H1 (cell line): ENCODE measurements at regions not wholly inside any gene's neighbourhood (a gene's known extent, or its start where the extent isn't known, plus 50 kb on each side); places are given as distances from the start of the nearest gene placed in this dataset.

Experiments used
- CTCF ChIA-PET: fragments of 300-600 bp; sonication (Branson Sonifier 250); formaldehyde crosslinking; loops from one replicate; lab custom pipeline; 2021; ENCODE audit not compliant: partially characterized antibody; lab: Charles Lee
- POLR2A ChIA-PET: fragments of 300-600 bp; sonication (Branson Sonifier 250); formaldehyde crosslinking; loops from one replicate; lab custom pipeline; 2021; ENCODE audit warnings: inconsistent platforms; ENCODE audit not compliant: partially characterized antibody; lab: Charles Lee
- DNase-seq, 2 experiments: peaks; one replicate each; pipeline versions ENCODE4 v3.0.0 to v3.0.0-alpha.2; 2010 to 2022; ENCODE audit warnings: low spot score in 2 of 2, low read depth in 1 of 2, mixed read lengths in 1 of 2
- FAIRE-seq: peaks from 2 replicates; lab custom pipeline; 2011; peaks lifted over from hg19 to GRCh38; lab: Jason Lieb, UNC
- H2AFZ ChIP-seq: 2 replicates; pipeline ENCODE4 v1.8.1; 2012; ENCODE audit warnings: low read length, inconsistent platforms
- H2AK5ac ChIP-seq: 2 replicates; pipeline ENCODE4 v1.6.1; 2013; ENCODE audit warnings: low read depth, low read length
- H2BK120ac ChIP-seq: replicated peaks from 2 replicates; pipeline ENCODE3; 2013; ENCODE audit warnings: low read depth, low read length, inconsistent platforms
- H2BK12ac ChIP-seq: 2 replicates; pipeline ENCODE4 v1.6.1; 2013; ENCODE audit warnings: low read depth, low read length
- H2BK15ac ChIP-seq: 2 replicates; pipeline ENCODE4 v1.6.1; 2013; ENCODE audit warnings: low read length
- H2BK20ac ChIP-seq: 2 replicates; pipeline ENCODE4 v1.6.1; 2013; ENCODE audit warnings: low read length
- H2BK5ac ChIP-seq: 2 replicates; pipeline ENCODE4 v1.6.1; 2013; ENCODE audit warnings: low read depth, low read length
- H3K14ac ChIP-seq: 2 replicates; pipeline ENCODE4 v1.6.1; 2013; ENCODE audit warnings: inconsistent platforms; ENCODE audit not compliant: insufficient read length
- H3K18ac ChIP-seq: 2 replicates; pipeline ENCODE4 v1.6.1; 2013; ENCODE audit warnings: low read length; ENCODE audit errors: extremely low read depth
- H3K23ac ChIP-seq: 2 replicates; pipeline ENCODE4 v1.6.1; 2013; ENCODE audit warnings: inconsistent platforms; ENCODE audit not compliant: insufficient read length
- H3K23me2 ChIP-seq: 2 replicates; pipeline ENCODE4 v1.6.1; 2013; ENCODE audit warnings: low read depth, low read length
- H3K27ac ChIP-seq: 2 replicates; pipeline ENCODE4 v1.6.1; 2011; ENCODE audit warnings: low read depth, low read length, inconsistent platforms
- H3K27me3 ChIP-seq, 4 experiments: replicated peaks in 1 of 4; 1 replicate in 1 of 4; 2 replicates in 3 of 4; pipeline versions ENCODE4 v1.6.1 to v1.8.1; 2011 to 2013; ENCODE audit warnings: low read length in 3 of 4, mild to moderate bottlenecking in 3 of 4, inconsistent platforms in 2 of 4, mixed read lengths in 2 of 4, moderate library complexity in 1 of 4; ENCODE audit not compliant: control insufficient read depth in 3 of 4, insufficient read depth in 3 of 4; ENCODE audit errors: extremely low read depth in 1 of 4
- H3K36me3 ChIP-seq, 4 experiments: 2 replicates each; pipeline versions ENCODE4 v1.6.1 to v1.8.1; 2011 to 2013; ENCODE audit warnings: mild to moderate bottlenecking in 4 of 4, low read length in 3 of 4, moderate library complexity in 2 of 4, control low read depth in 1 of 4, inconsistent platforms in 1 of 4; ENCODE audit not compliant: insufficient read depth in 4 of 4, control insufficient read depth in 2 of 4
- H3K4ac ChIP-seq: replicated peaks from 2 replicates; pipeline ENCODE3; 2013; ENCODE audit warnings: low read length, low read depth, mixed read lengths, inconsistent platforms; ENCODE audit not compliant: insufficient read length
- H3K4me1 ChIP-seq, 4 experiments: replicated peaks in 1 of 4; 1 replicate in 1 of 4; 2 replicates in 3 of 4; pipeline versions ENCODE4 v1.6.1 to v1.8.1; 2011 to 2013; ENCODE audit warnings: low read length in 3 of 4, inconsistent platforms in 2 of 4, mixed read lengths in 1 of 4; ENCODE audit not compliant: insufficient read depth in 4 of 4, control insufficient read depth in 3 of 4
- H3K4me2 ChIP-seq, 2 experiments: 2 replicates each; pipeline versions ENCODE4 v1.6.1 to v1.8.1; 2011 to 2013; ENCODE audit warnings: low read depth in 2 of 2, low read length in 2 of 2, control low read depth in 1 of 2, inconsistent platforms in 1 of 2, mild to moderate bottlenecking in 1 of 2; ENCODE audit not compliant: insufficient read depth in 1 of 2
- H3K4me3 ChIP-seq, 4 experiments: fragments of 200-600, 300-600 bp in 1 of 4; sonication (generic), shearing (Covaris generic), sonication (Bioruptor Twin) in 1 of 4; 2 replicates each; pipeline versions ENCODE4 v1.5.1 to v1.8.1; 2011 to 2016; ENCODE audit warnings: low read length in 4 of 4, low read depth in 3 of 4, control low read depth in 2 of 4, inconsistent platforms in 2 of 4, mild to moderate bottlenecking in 2 of 4, mixed read lengths in 1 of 4, moderate library complexity in 1 of 4; ENCODE audit not compliant: insufficient read depth in 2 of 4; ENCODE audit errors: extremely low read depth in 1 of 4
- H3K56ac ChIP-seq: replicated peaks from 2 replicates; pipeline ENCODE3; 2013; ENCODE audit warnings: low read depth, mild to moderate bottlenecking, mixed read lengths, low read length, inconsistent platforms; ENCODE audit not compliant: insufficient read length
- H3K79me1 ChIP-seq: 2 replicates; pipeline ENCODE4 v1.6.1; 2013; ENCODE audit warnings: low read depth, low read length, control low read depth
- H3K79me2 ChIP-seq, 2 experiments: 2 replicates each; pipeline versions ENCODE4 v1.6.1 to v1.8.1; 2012 to 2013; ENCODE audit warnings: low read length in 2 of 2, mild to moderate bottlenecking in 2 of 2, inconsistent platforms in 1 of 2; ENCODE audit not compliant: insufficient read depth in 2 of 2, control insufficient read depth in 1 of 2
- H3K9ac ChIP-seq, 4 experiments: replicated peaks in 1 of 4; 1 replicate in 1 of 4; 2 replicates in 3 of 4; pipeline versions ENCODE4 v1.6.1 to v1.8.1; 2011 to 2013; ENCODE audit warnings: low read depth in 3 of 4, low read length in 3 of 4, control low read depth in 2 of 4, mild to moderate bottlenecking in 2 of 4, moderate library complexity in 2 of 4, inconsistent platforms in 1 of 4; ENCODE audit errors: extremely low read depth in 1 of 4
- H3K9me3 ChIP-seq, 2 experiments: 2 replicates each; pipeline versions ENCODE4 v1.6.1 to v1.8.1; 2012 to 2013; ENCODE audit warnings: mild to moderate bottlenecking in 2 of 2, moderate library complexity in 2 of 2, control low read depth in 1 of 2, inconsistent platforms in 1 of 2, low read depth in 1 of 2, low read length in 1 of 2, mixed read lengths in 1 of 2; ENCODE audit not compliant: insufficient read depth in 2 of 2
- H4K20me1 ChIP-seq, 2 experiments: replicated peaks in 1 of 2; 2 replicates each; pipeline versions ENCODE3 to v1.8.1; 2011 to 2013; ENCODE audit warnings: inconsistent platforms in 2 of 2, low read length in 2 of 2, mild to moderate bottlenecking in 1 of 2; ENCODE audit not compliant: insufficient read depth in 2 of 2, control insufficient read depth in 1 of 2
- H4K5ac ChIP-seq: 2 replicates; pipeline ENCODE4 v1.6.1; 2013; ENCODE audit warnings: low read length, low read depth, mixed read lengths, inconsistent platforms; ENCODE audit not compliant: insufficient read length
- H4K8ac ChIP-seq: 2 replicates; pipeline ENCODE4 v1.8.0; 2013; ENCODE audit warnings: mild to moderate bottlenecking, moderate library complexity, low read length, inconsistent platforms; ENCODE audit not compliant: insufficient read depth; ENCODE audit errors: extremely low read depth
- H4K91ac ChIP-seq: replicated peaks from 2 replicates; pipeline ENCODE3; 2013; ENCODE audit warnings: low read length, mixed read lengths, inconsistent platforms; ENCODE audit not compliant: insufficient read length
- ASH2L ChIP-seq: fragments of 200-600, 300-600 bp; sonication (generic); IDR thresholded peaks from one replicate; pipeline ENCODE4 v1.7.1; 2017; ENCODE audit warnings: low read length
- BACH1 ChIP-seq: IDR thresholded peaks from 2 replicates; pipeline ENCODE4 v1.6.1; 2012; ENCODE audit warnings: low read length, improper control_type of control experiment
- CHD2 ChIP-seq: IDR thresholded peaks from 2 replicates; pipeline ENCODE4 v1.6.1; 2012; ENCODE audit warnings: low read length, improper control_type of control experiment
- JUND ChIP-seq: IDR thresholded peaks from 2 replicates; pipeline ENCODE4 v1.6.1; 2011; ENCODE audit warnings: mild to moderate bottlenecking, improper control_type of control experiment, low read length
- MAX ChIP-seq: IDR thresholded peaks from 2 replicates; pipeline ENCODE4 v1.6.1; 2012; ENCODE audit warnings: inconsistent platforms
- NANOG ChIP-seq: IDR thresholded peaks from 2 replicates; pipeline ENCODE4 v1.6.1; 2011; ENCODE audit warnings: low read length, low read depth, mild to moderate bottlenecking, inconsistent platforms; ENCODE audit not compliant: insufficient read depth, poor library complexity, severe bottlenecking
- RNF2 ChIP-seq: fragments of 200-900, 300-1000 bp; sonication (generic); IDR thresholded peaks from 2 replicates; pipeline ENCODE4 v1.7.1; 2016; ENCODE audit warnings: borderline replicate concordance, low read depth, mild to moderate bottlenecking, antibody characterized with exemption, low read length; ENCODE audit not compliant: poor library complexity, severe bottlenecking; ENCODE audit errors: missing control alignments
- RXRA ChIP-seq: IDR thresholded peaks from 2 replicates; pipeline ENCODE4 v1.6.1; 2011; ENCODE audit warnings: low read depth, mild to moderate bottlenecking, low read length, moderate library complexity; ENCODE audit not compliant: insufficient read depth
- SRF ChIP-seq: IDR thresholded peaks from 2 replicates; pipeline ENCODE4 v1.6.1; 2011; ENCODE audit warnings: mild to moderate bottlenecking, low read depth, low read length, moderate library complexity
- TBP ChIP-seq: IDR thresholded peaks from 2 replicates; pipeline ENCODE4 v1.6.1; 2011; ENCODE audit warnings: low read depth, low read length, improper control_type of control experiment
- USF2 ChIP-seq: IDR thresholded peaks from 2 replicates; pipeline ENCODE4 v1.6.1; 2011; ENCODE audit warnings: low read length, improper control_type of control experiment
- ZNF274 ChIP-seq: IDR thresholded peaks from 2 replicates; pipeline ENCODE4 v1.7.0; 2012; ENCODE audit warnings: low read length, borderline replicate concordance; ENCODE audit errors: extremely low read depth
- WGBS, 2 experiments: shearing (Covaris generic) in 1 of 2; methylation state at CpG; one replicate each; pipeline versions ENCODE4 v1.1.6 to v1.1.7; 2013 to 2015; ENCODE audit warnings: low lambda C conversion rate in 2 of 2, mixed read lengths in 2 of 2, inconsistent platforms in 1 of 2, low coverage in 1 of 2, missing lambda C conversion rate in 1 of 2; ENCODE audit not compliant: insufficient replicate concordance in 2 of 2, insufficient coverage in 1 of 2, insufficient read length in 1 of 2; ENCODE audit errors: extremely low coverage in 1 of 2, missing lambda C conversion rate in 1 of 2; 5-methylcytosine and 5-hydroxymethylcytosine counted together

GRCh38 chr2:138428710-138429440 is 72.7 kb upstream of the SPOPL start:
- Histone ChIP-seq H3K9me3 (peaks cover 7 to 8% of the 10 kb centered on the region in 2 experiments; a peak in 2 of 4 replicates), H3K27me3 (no peaks in the 10 kb centered on the region), H3K4me2 (no peak overlapping the region), H3K14ac (no peak overlapping the region), H3K23me2 (no peaks in the 10 kb centered on the region), H2BK5ac (no peak overlapping the region), H3K56ac (no peak overlapping the region), H2AK5ac (no peak overlapping the region), H2AFZ (no peak overlapping the region), H3K27ac (no peak overlapping the region), H3K4me1 (no peaks in the 10 kb centered on the region), H4K20me1 (no peaks in the 10 kb centered on the region), H3K79me1 (no peaks in the 10 kb centered on the region), H2BK120ac (no peak overlapping the region), H3K4me3 (no peak overlapping the region), H3K9ac (no peak overlapping the region), H2BK15ac (no peak overlapping the region), H3K79me2 (no peaks in the 10 kb centered on the region), H4K91ac (no peak overlapping the region), H4K5ac (no peak overlapping the region), H4K8ac (no peak overlapping the region), H2BK12ac (no peak overlapping the region), H2BK20ac (no peak overlapping the region), H3K23ac (no peak overlapping the region), H3K4ac (no peak overlapping the region), H3K18ac (no peak overlapping the region), H3K36me3 (no peaks in the 10 kb centered on the region; a peak in 1 of 8 replicates)
- DNase-seq (no peak), FAIRE-seq (peak; percentile 7)
- POLR2A ChIA-PET = no interaction called here
- CTCF ChIA-PET = interaction anchor here (0.9 to 1.2 kb wide), 2 partner anchors 48 to 55 kb away, joined by 3 to 5 read pairs; no protein-coding TSS in a partner anchor
- WGBS, 2 experiments = 83% methylated on average over 4 of the region's 4 CpGs; no CpG with 5 or more reads in 1 of the 2 experiments
- no peak for TF ChIP-seq NANOG
- TF ChIP-seq USF2 = no peak
- TF ChIP-seq MAX = no peak
- TF ChIP-seq ASH2L = no peak
- TF ChIP-seq RNF2 = no peak
- TF ChIP-seq CHD2 = no peak
- no peak for TF ChIP-seq JUND
- TF ChIP-seq BACH1 = no peak
- no peak for TF ChIP-seq SRF
- TF ChIP-seq TBP = no peak
- no peak for TF ChIP-seq RXRA
- no peak for TF ChIP-seq ZNF274
